ENCODE measurements at regions not wholly inside any gene's neighbourhood (a gene's known extent, or its start where the extent isn't known, plus 50 kb on each side); places are given as distances from the start of the nearest gene placed in this dataset.

- no peak for DNase-seq
Observed at GRCh38 chr13:107367258-107367657, 799.3 kb upstream of the ARGLU1 start.

- DNase-seq: no peak
Observed at GRCh38 chr13:107365466-107366215, 797.7 kb upstream of the ARGLU1 start.

GRCh38 chr13:107364658-107365057 lies 796.7 kb upstream of the ARGLU1 start:
- no peak for DNase-seq

GRCh38 chr13:107361666-107362065 lies 793.7 kb upstream of the ARGLU1 start:
- DNase-seq: no peak

GRCh38 chr13:107360010-107360409 lies 792.1 kb upstream of the ARGLU1 start:
- no peak for DNase-seq

GRCh38 chr13:107358866-107359265 lies 790.9 kb upstream of the ARGLU1 start:
- no peak for DNase-seq

GRCh38 chr13:107351305-107351704 lies 783.4 kb upstream of the ARGLU1 start:
- DNase-seq: no peak

GRCh38 chr13:107348925-107349324 lies 781.0 kb upstream of the ARGLU1 start:
- DNase-seq: no peak

- no peak for DNase-seq
Observed at GRCh38 chr13:107348471-107348870, 780.5 kb upstream of the ARGLU1 start.

- no peak for DNase-seq
Observed at GRCh38 chr13:107347641-107348369, 779.9 kb upstream of the ARGLU1 start.

- no peak for DNase-seq
Observed at GRCh38 chr13:107342747-107343146, 774.8 kb upstream of the ARGLU1 start.

- no peak for DNase-seq
Observed at GRCh38 chr13:107339209-107339608, 771.3 kb upstream of the ARGLU1 start.

GRCh38 chr13:107332188-107332587 lies 764.3 kb upstream of the ARGLU1 start:
- no peak for DNase-seq

GRCh38 chr13:107331359-107331758 lies 763.4 kb upstream of the ARGLU1 start:
- no peak for DNase-seq

GRCh38 chr13:107330484-107330883 lies 762.5 kb upstream of the ARGLU1 start:
- no peak for DNase-seq

GRCh38 chr13:107329991-107330390 lies 762.1 kb upstream of the ARGLU1 start:
- DNase-seq: no peak

- DNase-seq: no peak
Observed at GRCh38 chr13:107324416-107325204, 756.7 kb upstream of the ARGLU1 start.

GRCh38 chr13:107322228-107322627 lies 754.3 kb upstream of the ARGLU1 start:
- no peak for DNase-seq

GRCh38 chr13:107305178-107305577 lies 737.2 kb upstream of the ARGLU1 start:
- DNase-seq: no peak

GRCh38 chr13:107301724-107302374 lies 733.9 kb upstream of the ARGLU1 start:
- DNase-seq: no peak

- no peak for DNase-seq
Observed at GRCh38 chr13:107299717-107300116, 731.8 kb upstream of the ARGLU1 start.

- no peak for DNase-seq
Observed at GRCh38 chr13:107296804-107297203, 728.9 kb upstream of the ARGLU1 start.
